SK-N-SH (cell line): ENCODE measurements at regions not wholly inside any gene's neighbourhood (a gene's known extent, or its start where the extent isn't known, plus 50 kb on each side); places are given as distances from the start of the nearest gene placed in this dataset.

ENCODE experiments used
- CTCF ChIA-PET: fragments of 300-600, 350-600 bp; formaldehyde crosslinking; extraction: SDS; loops from one replicate; lab custom pipeline; 2021; lab: Yijun Ruan, JAX
- POLR2A ChIA-PET: fragments of 350-600 bp; sonication (Branson Sonifier 250); formaldehyde crosslinking; extraction: SDS; loops from one replicate; lab custom pipeline; 2020; ENCODE audit warnings: antibody characterized with exemption, inconsistent platforms; lab: Yijun Ruan, JAX
- DNase-seq: peaks from one replicate; pipeline ENCODE4 v3.0.0; 2012
- H2AFZ ChIP-seq: fragments of 200-600 bp; sonication (generic); 2 replicates; pipeline ENCODE4 v1.8.1; 2016; ENCODE audit warnings: antibody characterized with exemption, mild to moderate bottlenecking, low read depth
- H3F3A ChIP-seq: fragments of 200-600 bp; sonication (generic); replicated peaks from 2 replicates; pipeline ENCODE3; 2016; ENCODE audit warnings: antibody characterized with exemption, mild to moderate bottlenecking; ENCODE audit not compliant: insufficient read depth
- H3K27ac ChIP-seq, 2 experiments: fragments of 200-500 bp in 1 of 2; fragments of 200-600 bp in 1 of 2; sonication (Bioruptor generic) in 1 of 2; sonication (generic), shearing (Covaris generic) in 1 of 2; 2 replicates each; pipeline versions ENCODE4 v1.5.1 to v1.6.1; 2014 to 2016; ENCODE audit warnings: low read depth in 2 of 2, inconsistent platforms in 1 of 2, low read length in 1 of 2, mild to moderate bottlenecking in 1 of 2, mixed read lengths in 1 of 2
- H3K27me3 ChIP-seq: fragments of 200-600 bp; sonication (generic), shearing (Covaris generic); 2 replicates; pipeline ENCODE4 v1.6.1; 2016; ENCODE audit warnings: mixed run types; ENCODE audit not compliant: insufficient read depth
- H3K36me3 ChIP-seq, 2 experiments: fragments of 200-500 bp in 1 of 2; fragments of 200-600 bp in 1 of 2; sonication (Bioruptor generic) in 1 of 2; sonication (generic) in 1 of 2; replicated peaks in 1 of 2; 2 replicates each; pipeline versions ENCODE3 to v1.5.1; 2014 to 2016; ENCODE audit warnings: low read length in 1 of 2, mild to moderate bottlenecking in 1 of 2; ENCODE audit not compliant: insufficient read depth in 2 of 2, control insufficient read depth in 1 of 2
- H3K4me1 ChIP-seq, 2 experiments: fragments of 200-500 bp in 1 of 2; fragments of 200-600 bp in 1 of 2; sonication (Bioruptor generic) in 1 of 2; sonication (generic), shearing (Covaris generic) in 1 of 2; 2 replicates each; pipeline versions ENCODE4 v1.5.1 to v1.6.1; 2014 to 2016; ENCODE audit warnings: low read depth in 1 of 2, low read length in 1 of 2, mixed run types in 1 of 2; ENCODE audit not compliant: insufficient read depth in 2 of 2, control insufficient read depth in 1 of 2
- H3K4me2 ChIP-seq: fragments of 200-600 bp; sonication (generic), shearing (Covaris generic); 2 replicates; pipeline ENCODE4 v1.6.1; 2017; ENCODE audit warnings: mixed run types
- H3K4me3 ChIP-seq, 2 experiments: fragments of 200-500 bp in 1 of 2; fragments of 200-600 bp in 1 of 2; sonication (Bioruptor generic) in 1 of 2; sonication (generic), shearing (Covaris generic) in 1 of 2; 2 replicates each; pipeline versions ENCODE4 v1.5.1 to v1.8.1; 2014 to 2016; ENCODE audit warnings: low read depth in 2 of 2, inconsistent platforms in 1 of 2, low read length in 1 of 2, mild to moderate bottlenecking in 1 of 2, mixed read lengths in 1 of 2, moderate library complexity in 1 of 2
- H3K79me2 ChIP-seq: fragments of 200-600 bp; sonication (generic); 2 replicates; pipeline ENCODE4 v1.8.1; 2017; ENCODE audit warnings: mild to moderate bottlenecking; ENCODE audit not compliant: insufficient read depth
- H3K9ac ChIP-seq: fragments of 200-600 bp; sonication (generic); 2 replicates; pipeline ENCODE4 v1.6.1; 2017; ENCODE audit warnings: mixed run types
- H3K9me2 ChIP-seq: fragments of 200-600 bp; sonication (generic); 2 replicates; pipeline ENCODE4 v1.6.1; 2017; ENCODE audit warnings: mixed run types
- H3K9me3 ChIP-seq: fragments of 200-600 bp; sonication (generic); 2 replicates; pipeline ENCODE4 v1.6.1; 2017; ENCODE audit warnings: mixed run types, mild to moderate bottlenecking, moderate library complexity
- H4K20me1 ChIP-seq: fragments of 200-600 bp; sonication (generic); 2 replicates; pipeline ENCODE4 v1.6.1; 2017; ENCODE audit warnings: mild to moderate bottlenecking, mixed run types; ENCODE audit not compliant: insufficient read depth
- ELF1 ChIP-seq: IDR thresholded peaks from 2 replicates; pipeline ENCODE4 v1.4.0; 2012
- EP300 ChIP-seq, 2 experiments: IDR thresholded peaks; 2 replicates each; pipeline versions ENCODE4 v1.4.0 to v1.6.1; 2012; ENCODE audit warnings: borderline replicate concordance in 1 of 2, low read depth in 1 of 2, low read length in 1 of 2
- EZH2phosphoT487 ChIP-seq: fragments of 200-600 bp; sonication (generic); IDR thresholded peaks from 2 replicates; pipeline ENCODE4 v1.6.1; 2017; ENCODE audit warnings: low read depth, mixed run types, mild to moderate bottlenecking, antibody characterized with exemption, moderate library complexity, borderline replicate concordance
- FOSL2 ChIP-seq: IDR thresholded peaks from 2 replicates; pipeline ENCODE4 v1.4.0; 2012; ENCODE audit warnings: low read depth, mild to moderate bottlenecking, moderate library complexity, borderline replicate concordance
- JUND ChIP-seq: IDR thresholded peaks from 2 replicates; pipeline ENCODE4 v1.4.0; 2012
- NRF1 ChIP-seq: IDR thresholded peaks from 2 replicates; pipeline ENCODE4 v1.6.1; 2012; ENCODE audit warnings: low read depth, mild to moderate bottlenecking, low read length
- POLR2AphosphoS5 ChIP-seq: IDR thresholded peaks from 2 replicates; pipeline ENCODE4 v1.6.1; 2012; ENCODE audit warnings: low read depth, low read length
- RFX5 ChIP-seq: IDR thresholded peaks from 2 replicates; pipeline ENCODE4 v1.6.1; 2012; ENCODE audit warnings: mild to moderate bottlenecking, improper control_type of control experiment, low read length
- SIN3A ChIP-seq: IDR thresholded peaks from 2 replicates; pipeline ENCODE4 v1.6.1; 2012; ENCODE audit warnings: low read depth, mild to moderate bottlenecking, low read length, moderate library complexity, borderline replicate concordance
- SMC3 ChIP-seq: IDR thresholded peaks from 2 replicates; pipeline ENCODE4 v1.6.1; 2012; ENCODE audit warnings: low read depth, low read length, improper control_type of control experiment
- YY1 ChIP-seq: IDR thresholded peaks from 2 replicates; pipeline ENCODE4 v1.4.0; 2012; ENCODE audit warnings: low read depth, mild to moderate bottlenecking
- WGBS: methylation state at CpG from one replicate; pipeline ENCODE4 v1.1.6; 2017; ENCODE audit warnings: low lambda C conversion rate; 5-methylcytosine and 5-hydroxymethylcytosine counted together
- TF ChIP-seq, protein P1 (sequence below): fragments of 200-600 bp; sonication (generic); IDR thresholded peaks from 2 replicates; pipeline ENCODE4 v1.6.1; 2017; ENCODE audit warnings: antibody characterized with exemption, mild to moderate bottlenecking, moderate library complexity
- TF ChIP-seq, protein P2 (sequence below): IDR thresholded peaks from 2 replicates; pipeline ENCODE4; 2012
- TF ChIP-seq, protein P3 (sequence below): IDR thresholded peaks from 2 replicates; pipeline ENCODE4 v1.4.0; 2012; ENCODE audit warnings: low read depth, borderline replicate concordance
- TF ChIP-seq, protein P4 (sequence below): IDR thresholded peaks from 2 replicates; pipeline ENCODE4 v1.4.0; 2012; ENCODE audit warnings: low read depth

DNA sequence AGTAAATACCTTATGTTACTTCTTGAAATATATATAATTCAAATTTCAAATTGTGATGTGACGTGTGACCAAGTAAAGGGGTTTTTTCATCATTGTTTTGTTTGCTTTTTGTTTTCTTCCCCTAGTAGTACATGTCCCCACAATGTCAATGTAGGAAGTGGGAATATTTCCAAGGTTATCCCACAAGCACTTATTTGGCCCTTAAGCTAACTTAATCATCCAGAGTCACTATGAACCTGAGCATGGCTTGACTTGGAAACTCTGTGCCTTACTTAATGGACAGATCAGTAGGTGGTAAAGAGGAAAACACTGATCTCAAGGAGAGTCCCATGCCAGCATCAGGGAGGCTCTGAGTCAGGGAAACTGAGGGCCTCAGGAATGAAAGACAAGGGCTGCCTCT, 569.3 kb upstream of the IGFBP3 start:
- H3K4me1 ChIP-seq = peaks cover 0 to 13% of the 10 kb centered on the region in 2 experiments; a peak in 2 of 4 replicates
- H3K9ac ChIP-seq = no peak overlapping the region
- H3K4me2 ChIP-seq = no peak overlapping the region
- H3F3A ChIP-seq = peaks cover 8% of the 10 kb centered on the region
- POLR2A ChIA-PET = no interaction called here
- no peaks in the 10 kb centered on the region for H3K36me3 ChIP-seq
- H3K9me2 ChIP-seq = no peaks in the 10 kb centered on the region
- 77% methylated on average over 1 of the region's 1 CpG for WGBS
- H2AFZ ChIP-seq = no peak overlapping the region
- no peaks in the 10 kb centered on the region for H3K79me2 ChIP-seq
- no peak overlapping the region for H3K27ac ChIP-seq
- no peaks in the 10 kb centered on the region for H3K27me3 ChIP-seq
- TF ChIP-seq EP300 (IDR thresholded peaks at IDR 0.05; ENCODE audit: borderline replicate concordance in 1 of 2, low read depth in 1 of 2, low read length in 1 of 2) = no peak
- TF ChIP-seq YY1 = no peak
- no peak for TF ChIP-seq ELF1
- TF ChIP-seq POLR2AphosphoS5 = no peak
- no peak for TF ChIP-seq RFX5
- TF ChIP-seq, protein P1, sequence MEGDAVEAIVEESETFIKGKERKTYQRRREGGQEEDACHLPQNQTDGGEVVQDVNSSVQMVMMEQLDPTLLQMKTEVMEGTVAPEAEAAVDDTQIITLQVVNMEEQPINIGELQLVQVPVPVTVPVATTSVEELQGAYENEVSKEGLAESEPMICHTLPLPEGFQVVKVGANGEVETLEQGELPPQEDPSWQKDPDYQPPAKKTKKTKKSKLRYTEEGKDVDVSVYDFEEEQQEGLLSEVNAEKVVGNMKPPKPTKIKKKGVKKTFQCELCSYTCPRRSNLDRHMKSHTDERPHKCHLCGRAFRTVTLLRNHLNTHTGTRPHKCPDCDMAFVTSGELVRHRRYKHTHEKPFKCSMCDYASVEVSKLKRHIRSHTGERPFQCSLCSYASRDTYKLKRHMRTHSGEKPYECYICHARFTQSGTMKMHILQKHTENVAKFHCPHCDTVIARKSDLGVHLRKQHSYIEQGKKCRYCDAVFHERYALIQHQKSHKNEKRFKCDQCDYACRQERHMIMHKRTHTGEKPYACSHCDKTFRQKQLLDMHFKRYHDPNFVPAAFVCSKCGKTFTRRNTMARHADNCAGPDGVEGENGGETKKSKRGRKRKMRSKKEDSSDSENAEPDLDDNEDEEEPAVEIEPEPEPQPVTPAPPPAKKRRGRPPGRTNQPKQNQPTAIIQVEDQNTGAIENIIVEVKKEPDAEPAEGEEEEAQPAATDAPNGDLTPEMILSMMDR = no peak
- TF ChIP-seq, protein P2, sequence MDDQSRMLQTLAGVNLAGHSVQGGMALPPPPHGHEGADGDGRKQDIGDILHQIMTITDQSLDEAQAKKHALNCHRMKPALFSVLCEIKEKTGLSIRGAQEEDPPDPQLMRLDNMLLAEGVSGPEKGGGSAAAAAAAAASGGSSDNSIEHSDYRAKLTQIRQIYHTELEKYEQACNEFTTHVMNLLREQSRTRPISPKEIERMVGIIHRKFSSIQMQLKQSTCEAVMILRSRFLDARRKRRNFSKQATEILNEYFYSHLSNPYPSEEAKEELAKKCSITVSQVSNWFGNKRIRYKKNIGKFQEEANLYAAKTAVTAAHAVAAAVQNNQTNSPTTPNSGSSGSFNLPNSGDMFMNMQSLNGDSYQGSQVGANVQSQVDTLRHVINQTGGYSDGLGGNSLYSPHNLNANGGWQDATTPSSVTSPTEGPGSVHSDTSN = no peak
- TF ChIP-seq SMC3 = no peak
- TF ChIP-seq, protein P3, sequence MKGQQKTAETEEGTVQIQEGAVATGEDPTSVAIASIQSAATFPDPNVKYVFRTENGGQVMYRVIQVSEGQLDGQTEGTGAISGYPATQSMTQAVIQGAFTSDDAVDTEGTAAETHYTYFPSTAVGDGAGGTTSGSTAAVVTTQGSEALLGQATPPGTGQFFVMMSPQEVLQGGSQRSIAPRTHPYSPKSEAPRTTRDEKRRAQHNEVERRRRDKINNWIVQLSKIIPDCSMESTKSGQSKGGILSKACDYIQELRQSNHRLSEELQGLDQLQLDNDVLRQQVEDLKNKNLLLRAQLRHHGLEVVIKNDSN = no peak
- TF ChIP-seq SIN3A = no peak
- TF ChIP-seq, protein P4, sequence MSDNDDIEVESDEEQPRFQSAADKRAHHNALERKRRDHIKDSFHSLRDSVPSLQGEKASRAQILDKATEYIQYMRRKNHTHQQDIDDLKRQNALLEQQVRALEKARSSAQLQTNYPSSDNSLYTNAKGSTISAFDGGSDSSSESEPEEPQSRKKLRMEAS = no peak
- TF ChIP-seq, all 33 proteins: peak for 0
- Histone ChIP-seq H4K20me1 (no peaks in the 10 kb centered on the region), H3K4me3 (no peak overlapping the region), H3K9me3 (no peaks in the 10 kb centered on the region)
- CTCF ChIA-PET = no interaction called here
- no peak for DNase-seq

DNA sequence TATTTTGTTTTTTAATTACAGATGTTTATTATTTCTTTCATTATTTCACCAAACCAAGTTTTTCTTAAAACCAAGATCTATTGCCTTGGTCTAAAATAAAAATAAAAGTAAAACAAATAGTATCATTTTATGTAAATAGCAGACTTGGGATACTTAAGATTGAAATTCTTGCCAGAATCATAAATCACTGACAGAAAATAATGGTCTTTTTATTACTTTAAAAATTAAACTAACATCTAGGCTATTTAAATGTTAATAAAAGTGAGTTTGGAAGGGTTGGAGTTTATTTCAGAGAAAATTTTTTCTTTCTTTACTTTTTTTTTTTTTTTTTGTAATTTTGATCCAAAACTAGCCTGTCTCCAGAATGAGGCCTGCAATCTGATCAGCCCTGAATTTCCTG, 568.0 kb upstream of the IGFBP3 start:
- Histone ChIP-seq H2AFZ (no peak overlapping the region), H3K79me2 (no peaks in the 10 kb centered on the region), H3K4me2 (no peak overlapping the region), H3K9me3 (no peaks in the 10 kb centered on the region), H3K4me3 (no peak overlapping the region), H3K9ac (no peak overlapping the region), H3K27me3 (no peaks in the 10 kb centered on the region), H3K9me2 (no peaks in the 10 kb centered on the region), H3K36me3 (no peaks in the 10 kb centered on the region), H3F3A (peaks cover 8% of the 10 kb centered on the region), H3K4me1 (peaks cover 0 to 19% of the 10 kb centered on the region in 2 experiments; a peak in 2 of 4 replicates), H3K27ac (no peak overlapping the region), H4K20me1 (no peaks in the 10 kb centered on the region)
- CTCF ChIA-PET = no interaction called here
- POLR2A ChIA-PET = no interaction called here
- DNase-seq = no peak
- TF ChIP-seq JUND = no peak
- no peak for TF ChIP-seq FOSL2
- no peak for TF ChIP-seq EP300 (IDR thresholded peaks at IDR 0.05; ENCODE audit: borderline replicate concordance in 1 of 2, low read depth in 1 of 2, low read length in 1 of 2)
- TF ChIP-seq, protein P1 = no peak
- no peak for TF ChIP-seq EZH2phosphoT487
- TF ChIP-seq NRF1 = no peak
